CD4-positive, alpha-beta T cell treated with Interleukin-10 for 1 hour (primary cell): ENCODE measurements at regions not wholly inside any gene's neighbourhood (a gene's known extent, or its start where the extent isn't known, plus 50 kb on each side); places are given as distances from the start of the nearest gene placed in this dataset.
A peak's percentile ranks its signal among the peaks of the same experiment; 100 is the strongest.
"Not testable (repeated sequence)": the region's sequence is repeated elsewhere in the genome, so short reads cannot be mapped to it uniquely, and the experiment has no call there.

Source experiments
- DNase-seq: peaks from one replicate; pipeline ENCODE4 v3.0.0-alpha.2; 2020

GRCh38 chr9:100714372-100715099, 136.7 kb downstream of the CAVIN4 start:
- DNase-seq, result peak; percentile 29

- no peak for DNase-seq
Measured at GRCh38 chr9:100715100-100715380, 137.2 kb downstream of the CAVIN4 start.

GRCh38 chr9:100718717-100719116, 140.8 kb downstream of the CAVIN4 start:
- no peak for DNase-seq

DNA sequence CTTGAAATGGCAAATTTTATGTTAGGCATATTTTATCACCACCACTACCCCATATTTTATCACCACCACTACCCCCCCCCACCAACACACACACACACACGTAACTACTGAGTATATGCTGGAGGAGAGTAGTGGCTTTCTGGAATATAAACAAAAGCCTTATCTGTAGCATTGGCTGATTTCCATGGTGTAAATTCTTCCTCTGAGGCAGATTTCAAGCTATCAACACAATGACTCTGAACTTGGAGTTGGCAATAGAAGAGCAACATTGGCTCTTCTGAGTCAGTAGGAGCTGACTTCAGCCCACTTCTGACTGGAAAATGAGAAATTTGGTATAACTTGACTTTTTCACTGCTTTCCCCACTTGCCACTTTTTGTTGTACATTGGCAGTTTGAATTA, 143.0 kb downstream of the CAVIN4 start:
- no peak for DNase-seq

DNA sequence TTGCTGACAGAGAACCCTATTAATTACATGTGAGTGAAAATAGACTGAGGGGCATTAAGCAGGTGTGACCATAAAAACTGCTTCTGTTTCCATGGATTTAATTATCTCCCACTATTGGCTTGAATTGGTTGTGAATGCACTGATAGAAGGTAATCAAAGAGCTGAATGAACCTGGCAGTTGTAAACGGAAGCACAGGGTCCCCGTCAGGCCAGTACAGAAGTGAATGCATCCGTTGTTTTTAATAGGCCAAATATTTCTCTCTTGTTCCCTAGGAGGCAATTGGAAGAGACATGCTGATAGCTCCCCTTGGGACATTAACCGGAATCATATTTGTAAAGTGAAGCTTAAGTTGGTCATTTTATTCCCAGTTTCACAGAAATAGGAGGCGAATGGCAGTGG, 147.0 kb downstream of the CAVIN4 start:
- DNase-seq, result no peak

- no peak for DNase-seq
Measured at GRCh38 chr9:100725371-100725770, 147.5 kb downstream of the CAVIN4 start.

DNA sequence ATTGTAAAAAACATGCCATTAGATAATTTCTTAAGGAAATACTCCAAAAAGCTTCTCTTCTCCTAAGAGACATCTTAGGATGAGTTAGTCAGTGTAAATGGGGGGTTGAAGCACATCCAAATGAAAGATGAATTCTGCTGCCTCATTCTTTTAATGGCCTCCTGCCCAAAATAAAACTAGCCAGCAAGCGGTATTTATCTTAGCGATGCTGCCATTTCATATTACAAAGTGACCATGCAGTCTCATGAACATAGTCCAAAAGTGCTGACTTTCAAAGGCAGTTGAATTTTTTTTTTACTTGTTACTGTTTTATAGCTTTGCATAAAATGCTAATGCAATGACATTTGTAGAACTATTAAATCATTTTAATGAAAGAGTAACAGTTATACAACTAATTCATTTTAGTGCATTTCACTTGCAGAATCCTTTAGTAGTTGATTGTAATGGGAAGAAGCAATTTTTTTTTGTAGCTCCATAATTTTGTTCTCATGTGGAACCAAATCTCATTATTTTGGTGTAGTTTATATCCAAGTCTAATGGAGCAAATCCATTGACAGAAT, 151.5 kb downstream of the CAVIN4 start:
- no peak for DNase-seq

GRCh38 chr9:100730086-100730485, 152.2 kb downstream of the CAVIN4 start:
- DNase-seq, result no peak

- DNase-seq, result no peak
Measured at GRCh38 chr9:100731038-100731556, 153.2 kb downstream of the CAVIN4 start.

DNA sequence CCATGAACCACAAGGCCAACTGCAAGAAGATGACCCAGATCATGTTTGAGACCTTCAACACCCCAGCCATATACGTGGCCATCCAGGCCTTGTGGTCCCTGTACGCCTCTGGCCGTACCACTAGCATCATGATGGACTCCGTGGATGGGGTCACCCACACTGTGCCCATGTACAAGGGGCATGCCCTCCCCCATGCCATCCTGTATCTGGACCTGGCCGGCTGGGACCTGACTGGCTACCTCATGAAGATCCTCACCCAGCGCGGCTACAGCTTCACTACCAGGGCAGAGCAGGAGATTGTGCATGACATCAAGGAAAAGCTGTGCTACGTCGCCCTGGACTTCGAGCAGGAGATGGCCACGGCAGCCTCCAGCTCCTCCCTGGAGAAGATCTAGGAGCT, 153.7 kb downstream of the CAVIN4 start:
- DNase-seq, result no peak

DNA sequence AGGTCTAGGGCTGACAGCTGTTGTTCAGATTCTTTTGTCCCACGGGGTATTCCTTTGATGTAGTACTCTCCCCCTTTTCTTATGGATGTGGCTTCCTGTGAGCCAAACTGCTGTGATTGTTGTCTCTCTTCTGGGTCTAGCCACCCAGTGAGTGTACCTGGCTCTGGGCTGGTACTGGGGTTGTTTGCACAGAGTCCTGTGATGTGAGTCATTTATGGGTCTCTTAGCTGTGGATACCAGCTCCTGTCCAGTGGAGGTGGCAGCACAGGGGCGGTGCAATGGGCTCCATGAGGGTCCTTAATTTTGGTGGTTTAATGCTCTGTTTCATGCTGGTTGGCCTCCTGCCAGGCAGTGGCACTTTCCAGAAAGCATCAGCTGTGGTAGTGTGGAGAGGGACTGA, 161.3 kb downstream of the CAVIN4 start:
- no peak for DNase-seq

DNA sequence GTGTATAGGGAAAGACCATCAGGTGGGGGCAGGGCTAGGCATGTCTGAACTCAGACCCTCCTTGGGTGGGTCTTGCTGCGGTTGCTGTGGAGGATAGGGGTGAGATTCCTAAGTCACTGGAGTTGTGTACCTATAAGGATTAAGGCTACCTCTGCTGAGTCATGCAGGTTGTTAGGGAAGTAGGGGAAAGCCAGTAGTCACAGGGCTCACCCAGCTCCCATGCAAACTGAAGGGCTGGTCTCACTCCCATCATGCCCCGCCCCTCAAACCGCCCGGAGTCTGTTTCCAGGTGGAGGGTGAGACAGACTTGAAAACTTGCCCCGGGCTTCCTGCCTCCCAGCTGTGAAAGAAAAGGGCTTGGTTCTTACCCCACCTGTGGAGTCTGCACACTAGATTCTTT, 161.8 kb downstream of the CAVIN4 start:
- DNase-seq, result no peak

GRCh38 chr9:100748930-100749329, 171.1 kb downstream of the CAVIN4 start:
- not testable (repeated sequence) for DNase-seq

DNA sequence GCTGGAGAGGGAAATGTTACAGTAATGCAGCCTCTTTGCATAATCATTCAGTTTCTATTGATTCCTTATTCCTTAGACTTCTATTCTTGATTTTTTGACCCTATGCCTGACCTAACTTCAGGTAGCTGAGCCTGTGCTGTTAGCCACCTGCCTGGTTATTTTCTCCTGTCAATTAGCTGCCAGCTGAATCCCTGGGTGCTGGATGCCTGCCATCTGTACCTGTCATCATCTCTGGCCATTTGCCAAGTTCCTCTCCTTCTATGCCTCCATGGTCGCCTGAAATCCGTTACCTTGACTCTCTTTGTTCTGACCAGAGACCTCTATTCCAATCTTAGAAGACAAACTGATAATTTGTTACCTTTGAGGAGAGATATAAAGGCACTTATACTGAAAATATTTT, 178.3 kb downstream of the CAVIN4 start:
- DNase-seq, result no peak

DNA sequence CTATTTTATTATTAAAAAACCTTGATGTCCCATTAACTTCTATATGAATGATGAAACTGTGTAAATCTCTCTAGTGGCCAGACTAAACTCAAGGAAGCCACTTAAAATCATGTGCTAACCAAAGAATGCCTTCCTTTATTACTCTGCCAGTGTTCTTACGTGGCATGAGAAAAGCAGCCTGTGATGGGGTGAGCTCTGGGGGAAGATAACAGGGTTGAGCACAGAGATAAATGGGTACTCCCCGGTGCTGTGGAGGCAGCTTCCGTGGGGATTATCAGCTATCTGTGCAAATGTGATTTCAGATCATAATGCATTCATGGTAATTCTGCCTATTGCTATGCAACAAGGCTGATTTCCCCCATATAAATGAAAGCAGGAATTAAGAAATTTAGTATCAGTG, 181.3 kb downstream of the CAVIN4 start:
- DNase-seq, result no peak

DNA sequence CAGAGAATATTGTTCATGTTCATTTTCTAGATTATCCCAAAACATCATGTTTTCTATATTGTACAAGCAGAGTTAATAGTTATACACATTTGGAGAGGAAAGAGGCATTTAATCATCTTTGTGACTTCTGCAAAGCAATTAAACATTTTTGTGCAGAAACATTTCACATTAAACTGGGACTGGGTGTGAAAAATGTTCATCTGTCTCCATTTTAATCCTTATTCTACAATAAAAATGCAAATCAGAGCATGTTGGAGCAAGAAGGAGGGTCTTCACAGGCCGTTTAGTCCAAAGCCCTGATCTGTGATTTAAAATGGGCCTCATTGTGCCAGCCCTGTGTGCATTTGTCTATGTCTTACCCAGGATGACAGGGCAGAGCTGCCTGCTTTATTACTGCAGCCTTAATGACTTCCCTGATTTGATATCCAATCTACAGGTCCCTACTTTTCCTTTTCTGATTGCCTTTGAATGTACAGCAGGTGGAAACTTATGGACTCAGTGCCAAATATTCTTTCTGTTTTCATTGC, 183.5 kb downstream of the CAVIN4 start:
- DNase-seq, result no peak

- DNase-seq, result no peak
Measured at GRCh38 chr9:100774326-100774725, 196.4 kb downstream of the CAVIN4 start.

GRCh38 chr9:100774962-100775361, 197.1 kb downstream of the CAVIN4 start:
- DNase-seq, result no peak

DNA sequence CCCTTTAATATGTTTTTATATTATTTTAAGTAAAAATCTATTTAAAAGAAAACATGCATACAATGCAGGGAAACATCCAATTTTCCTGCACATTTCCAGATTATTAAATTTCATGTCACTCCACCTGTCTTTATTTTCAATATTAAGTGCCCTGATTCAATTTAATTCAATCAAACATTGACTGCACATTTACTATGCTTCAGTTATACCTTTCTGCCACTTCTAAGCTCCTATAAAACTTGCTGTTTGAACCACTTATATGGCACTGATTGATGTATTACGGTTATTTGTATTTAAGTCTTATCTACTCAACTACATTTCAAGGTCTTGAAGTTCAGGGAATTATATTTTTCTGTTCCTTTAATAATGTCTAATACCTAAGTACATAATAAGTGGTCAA, 198.0 kb downstream of the CAVIN4 start:
- DNase-seq, result no peak

DNA sequence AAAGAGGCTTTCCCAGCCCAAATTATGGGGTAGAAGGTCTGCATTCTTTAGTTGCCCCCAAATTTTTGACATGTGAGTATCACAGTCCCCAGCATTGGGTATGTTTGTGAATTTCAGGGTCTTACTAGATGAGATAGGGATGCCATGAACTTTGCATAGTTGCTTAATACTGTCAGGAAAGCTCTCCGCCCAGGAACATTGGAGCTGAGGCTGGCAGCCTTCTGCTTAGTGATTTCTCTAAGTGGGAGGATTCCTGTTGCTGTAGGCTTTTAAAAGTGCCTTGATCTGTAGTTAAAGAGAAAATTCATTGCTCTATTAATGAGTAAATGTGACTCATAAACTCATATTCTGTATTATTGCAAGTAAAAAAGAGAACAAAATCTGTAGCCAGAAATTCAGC, 206.9 kb downstream of the CAVIN4 start:
- no peak for DNase-seq

DNA sequence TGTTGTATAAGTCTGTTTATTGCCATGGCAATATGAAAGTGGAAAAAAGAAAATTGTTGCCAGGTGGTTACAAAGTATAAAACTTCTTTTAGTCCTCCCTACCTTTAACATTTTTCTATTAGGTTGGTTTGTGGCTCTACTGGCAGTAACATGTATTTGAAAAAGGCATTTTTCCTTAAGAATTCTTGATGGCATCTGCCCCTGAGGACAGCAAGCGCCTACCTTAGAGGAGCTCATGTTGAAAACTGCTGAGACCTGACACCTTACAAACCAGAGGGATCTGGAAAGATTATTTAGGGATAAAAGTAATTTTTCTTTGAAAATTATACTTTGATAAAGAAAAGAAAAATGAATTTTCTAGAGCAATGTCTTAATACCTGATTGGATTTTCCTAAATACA, 208.1 kb downstream of the CAVIN4 start:
- DNase-seq, result no peak

DNA sequence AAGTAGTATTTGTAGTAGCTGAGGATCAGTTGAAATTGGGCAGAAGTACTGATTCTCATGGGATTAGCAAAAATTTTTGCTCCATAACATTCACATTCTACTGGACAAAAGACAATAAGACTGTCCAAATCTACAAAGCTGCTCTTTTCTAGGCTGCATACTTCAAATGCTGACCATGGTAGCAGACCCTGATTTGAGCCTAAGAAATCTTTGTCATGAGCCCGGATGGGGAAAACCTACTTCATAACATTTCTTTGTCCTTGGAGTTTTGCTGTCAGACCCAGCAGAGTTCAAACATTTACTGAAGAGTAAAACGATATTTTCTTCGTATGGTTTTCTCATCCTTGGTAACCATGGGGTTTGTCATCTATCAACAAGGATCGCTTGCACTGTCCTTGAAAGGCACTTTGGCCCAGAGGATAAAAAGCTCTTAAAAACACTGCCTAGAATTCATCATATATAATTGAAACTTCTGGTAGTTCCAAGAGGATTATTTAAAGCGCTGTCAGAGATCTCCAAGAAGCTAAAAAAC, 216.9 kb downstream of the CAVIN4 start:
- DNase-seq, result no peak

GRCh38 chr9:100803956-100804355, 224.6 kb upstream of the PLPPR1 start:
- no peak for DNase-seq

DNA sequence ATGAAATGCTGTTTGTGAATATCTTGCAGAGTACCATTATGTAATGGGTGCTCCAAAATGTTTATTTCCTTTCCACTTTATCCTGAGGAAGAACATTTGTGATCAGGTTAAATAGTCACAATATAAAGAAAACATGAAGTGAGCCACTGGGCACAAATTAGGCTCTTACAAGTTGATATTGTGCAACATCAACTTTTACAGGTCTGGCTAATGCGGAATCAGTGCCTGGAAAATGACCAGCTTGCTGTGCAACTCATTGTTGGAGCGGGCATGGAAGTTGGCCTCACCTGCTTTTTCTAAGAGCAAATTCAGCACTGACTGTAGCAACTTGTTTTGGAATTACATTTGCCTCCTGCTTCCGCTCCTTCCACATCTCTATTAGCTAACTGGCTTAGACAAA, 216.9 kb upstream of the PLPPR1 start:
- no peak for DNase-seq

- no peak for DNase-seq
Measured at GRCh38 chr9:100813871-100814270, 214.7 kb upstream of the PLPPR1 start.
